ENCODE measurements at regions not wholly inside any gene's neighbourhood (a gene's known extent, or its start where the extent isn't known, plus 50 kb on each side); places are given as distances from the start of the nearest gene placed in this dataset.

GRCh38 chr3:4125576-4125975 is 177.6 kb upstream of the SETMAR start:
- TF ChIP-seq POLR2A (IDR thresholded peaks at IDR 0.05; ENCODE audit: low read depth, low read length) = no peak
- no peak for TF ChIP-seq POLR2AphosphoS5 (IDR thresholded peaks at IDR 0.05; ENCODE audit: low read depth, low read length)
- no peak for TF ChIP-seq TAF1 (IDR thresholded peaks at IDR 0.05; ENCODE audit: borderline replicate concordance, low read depth, low read length)

Data from GM12892 (cell line).